CD4-positive, alpha-beta T cell treated with Interleukin-17A for 1 hour (primary cell): ENCODE measurements at regions not wholly inside any gene's neighbourhood (a gene's known extent, or its start where the extent isn't known, plus 50 kb on each side); places are given as distances from the start of the nearest gene placed in this dataset.
A peak's percentile ranks its signal among the peaks of the same experiment; 100 is the strongest.

Experiments
- DNase-seq: peaks from one replicate; pipeline ENCODE4 v3.0.0-alpha.2; 2020

DNA sequence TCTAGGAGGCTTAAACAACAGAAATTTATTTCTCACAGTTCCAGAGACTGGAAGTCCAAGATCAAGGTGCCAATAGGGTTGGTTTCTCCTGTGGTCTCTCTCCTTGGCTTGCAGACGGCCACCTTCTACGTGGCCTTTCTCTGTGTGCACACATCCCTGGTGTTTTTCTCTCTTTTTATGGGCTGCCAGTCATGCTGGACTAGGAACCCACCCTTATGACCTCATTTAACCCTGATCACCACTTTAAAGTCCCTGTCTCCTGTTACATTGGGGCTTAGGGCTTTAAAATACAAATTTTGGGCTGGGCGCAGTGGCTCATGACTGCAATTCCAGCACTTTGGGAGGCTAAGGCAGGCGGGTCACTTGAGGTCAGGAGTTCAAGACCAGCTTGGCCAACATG is 157.1 kb downstream of the TLE1 start:
- DNase-seq, result no peak

- no peak for DNase-seq
Observed at GRCh38 chr9:81531511-81531910, 157.8 kb downstream of the TLE1 start.

- no peak for DNase-seq
Observed at GRCh38 chr9:81530846-81531245, 158.5 kb downstream of the TLE1 start.

- no peak for DNase-seq
Observed at GRCh38 chr9:81530310-81530810, 159.0 kb downstream of the TLE1 start.

- DNase-seq, result no peak
Observed at GRCh38 chr9:81529556-81530193, 159.7 kb downstream of the TLE1 start.

DNA sequence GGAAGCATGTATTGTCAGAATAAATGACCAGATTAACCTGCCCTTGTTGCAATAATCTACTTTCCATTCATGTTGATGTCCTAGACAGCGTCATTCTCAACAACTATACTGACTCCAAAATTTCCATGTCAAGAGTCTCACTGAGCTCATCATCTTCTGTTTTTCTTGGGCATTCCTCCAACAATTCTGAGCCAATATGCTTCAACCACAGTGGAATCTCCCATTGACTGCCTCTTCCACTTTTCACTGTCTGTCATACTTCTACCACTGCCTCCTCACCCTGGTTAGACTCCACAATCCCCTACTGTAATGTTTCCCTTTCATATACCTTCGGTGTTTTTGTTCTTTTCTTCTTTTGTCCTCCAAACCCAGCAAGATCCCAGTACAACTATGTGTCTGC is 162.8 kb downstream of the TLE1 start:
- DNase-seq, result no peak

DNA sequence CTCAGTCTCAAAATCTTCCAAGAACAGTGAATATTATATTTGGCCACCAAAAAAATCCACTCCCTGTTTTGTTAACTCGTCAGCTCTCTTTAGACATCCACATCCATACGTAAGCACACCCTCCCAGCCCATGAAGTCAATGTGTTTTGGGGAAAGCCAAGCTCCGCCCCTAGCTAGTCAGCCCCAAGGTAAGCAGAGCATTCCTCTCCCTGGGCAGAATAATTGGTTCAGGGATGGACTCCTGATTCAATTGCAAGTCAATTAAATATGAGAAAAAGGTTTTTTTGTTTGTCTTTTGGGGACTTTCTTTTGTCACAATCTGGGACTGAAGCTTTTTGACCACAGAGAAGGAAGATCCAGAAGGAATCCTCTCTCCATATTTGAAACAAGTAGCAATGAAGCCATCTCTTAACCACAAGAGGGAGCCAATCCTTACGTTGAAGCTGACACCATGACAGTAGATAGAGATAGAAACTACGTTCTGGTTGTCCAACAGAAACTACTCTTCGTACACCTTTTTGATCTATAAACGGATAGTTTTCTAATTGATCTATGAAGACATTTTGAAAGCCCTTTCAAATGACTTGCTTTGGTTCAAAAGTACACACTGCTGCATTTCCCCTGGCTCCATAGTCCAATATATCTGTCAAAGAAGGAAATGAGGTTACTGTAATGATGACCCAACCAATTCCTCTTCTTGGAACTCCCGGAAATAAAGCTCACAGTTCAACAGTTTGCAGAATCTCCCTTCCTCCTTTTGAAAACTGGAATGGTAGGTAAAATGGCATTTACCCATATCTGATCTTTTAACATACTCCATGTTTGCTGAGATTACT is 166.4 kb downstream of the TLE1 start:
- peak; percentile 10 for DNase-seq

- DNase-seq, result no peak
Observed at GRCh38 chr9:81521892-81522291, 167.5 kb downstream of the TLE1 start.

- no peak for DNase-seq
Observed at GRCh38 chr9:81519816-81520495, 169.4 kb downstream of the TLE1 start.

- no peak for DNase-seq
Observed at GRCh38 chr9:81517954-81518353, 171.4 kb downstream of the TLE1 start.

DNA sequence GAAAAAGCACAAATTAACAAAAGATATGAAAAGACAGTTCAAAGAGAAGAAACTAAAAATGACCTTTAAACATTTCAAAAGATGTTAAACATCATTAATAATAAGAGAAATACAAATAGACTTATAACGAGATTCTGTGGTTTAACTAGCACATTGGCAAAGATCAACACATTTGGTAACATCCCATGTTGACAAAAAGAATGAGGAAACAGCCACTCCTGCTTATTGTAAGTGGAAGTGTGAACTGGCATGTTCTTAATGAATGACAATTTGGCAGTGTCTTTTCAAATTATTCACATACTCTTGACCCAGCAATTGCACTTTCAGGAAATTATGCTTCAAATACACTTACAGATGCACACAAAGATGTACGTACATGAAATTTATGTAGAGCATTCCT is 176.3 kb downstream of the TLE1 start:
- no peak for DNase-seq

GRCh38 chr9:81512641-81513040 is 176.7 kb downstream of the TLE1 start:
- DNase-seq, result no peak

- DNase-seq, result no peak
Observed at GRCh38 chr9:81508476-81508875, 180.9 kb downstream of the TLE1 start.

DNA sequence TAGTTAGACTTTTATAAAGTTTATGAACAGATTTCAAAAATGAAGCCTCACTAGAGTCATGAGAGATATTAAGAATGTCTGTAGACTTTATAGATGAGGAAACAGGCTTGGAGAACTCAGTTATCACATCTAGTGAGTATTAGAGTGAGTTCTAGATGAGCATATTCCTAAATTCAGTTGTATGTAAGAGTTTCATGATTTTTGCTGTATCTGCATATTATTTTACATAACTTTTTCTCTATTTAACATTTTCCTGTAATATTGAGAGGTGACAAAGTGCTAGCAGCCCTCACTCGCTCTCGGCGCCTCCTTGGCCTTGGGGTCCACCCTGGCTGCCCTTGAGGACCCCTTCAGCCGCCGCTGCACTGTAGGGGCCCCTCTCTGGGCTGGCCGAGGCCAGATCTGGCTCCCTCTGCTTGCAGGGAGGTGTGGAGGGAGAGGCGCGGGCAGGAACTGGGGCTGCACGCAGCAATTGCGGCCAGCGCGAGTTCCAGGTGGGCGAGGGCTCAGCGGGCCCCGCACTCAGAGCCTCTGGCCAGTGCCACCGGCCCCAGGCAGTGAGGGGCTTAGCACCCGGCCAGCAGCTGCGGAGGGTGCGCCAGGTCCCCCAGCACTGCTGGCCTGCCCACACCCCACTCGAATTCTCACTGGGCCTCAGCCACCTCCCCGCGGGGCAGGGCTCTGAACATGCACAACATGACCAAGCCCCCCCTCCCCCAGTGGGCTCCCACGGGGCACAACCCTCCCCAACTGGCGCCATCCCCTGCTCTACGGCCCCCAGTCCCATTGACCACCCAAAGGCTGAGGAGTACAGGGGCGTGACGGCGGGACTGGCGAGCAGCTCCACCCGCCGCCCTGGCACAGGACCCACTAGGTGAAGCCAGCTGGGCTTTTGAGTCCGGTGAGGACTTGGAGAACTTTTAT is 182.1 kb downstream of the TLE1 start:
- no peak for DNase-seq

DNA sequence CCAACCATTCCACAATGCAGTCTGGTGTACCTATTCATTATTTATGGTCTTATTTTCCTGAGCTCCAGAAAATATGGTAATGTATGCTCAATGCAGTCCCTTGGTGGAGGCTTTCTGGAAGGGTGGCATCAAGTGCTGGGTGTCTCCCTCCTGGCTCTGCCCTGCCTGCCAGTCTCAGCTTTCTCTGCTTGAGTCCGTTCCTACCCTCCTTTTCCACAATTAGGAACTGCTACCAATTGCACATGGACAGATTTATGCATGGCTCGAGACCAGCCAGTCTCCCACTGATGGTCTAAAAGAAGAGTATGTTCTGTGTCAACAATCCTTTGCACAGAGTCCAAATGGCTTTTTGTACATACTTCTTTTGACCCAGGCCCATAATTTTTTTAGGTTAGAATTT is 189.8 kb downstream of the TLE1 start:
- DNase-seq, result no peak

DNA sequence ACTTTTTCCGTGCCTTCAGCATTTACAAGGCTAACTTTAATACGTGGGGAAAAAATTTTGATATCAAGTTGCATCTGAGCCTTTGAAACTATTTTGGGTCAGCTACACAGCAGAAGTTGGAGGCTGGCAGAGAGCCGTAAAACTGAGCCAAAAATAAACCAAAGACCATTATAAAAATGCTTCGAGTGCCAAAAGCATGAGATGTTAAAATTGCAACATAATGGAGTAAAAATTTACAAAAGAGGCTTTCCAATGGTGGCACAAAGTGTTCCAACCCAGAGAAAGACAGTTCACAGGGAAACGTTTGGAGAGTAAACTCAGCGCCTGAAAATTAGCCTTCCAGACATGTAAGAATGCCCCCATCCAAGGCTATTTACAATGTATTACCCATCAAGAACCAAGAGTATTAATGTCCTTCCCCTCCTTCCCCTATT is 190.3 kb downstream of the TLE1 start:
- no peak for DNase-seq

DNA sequence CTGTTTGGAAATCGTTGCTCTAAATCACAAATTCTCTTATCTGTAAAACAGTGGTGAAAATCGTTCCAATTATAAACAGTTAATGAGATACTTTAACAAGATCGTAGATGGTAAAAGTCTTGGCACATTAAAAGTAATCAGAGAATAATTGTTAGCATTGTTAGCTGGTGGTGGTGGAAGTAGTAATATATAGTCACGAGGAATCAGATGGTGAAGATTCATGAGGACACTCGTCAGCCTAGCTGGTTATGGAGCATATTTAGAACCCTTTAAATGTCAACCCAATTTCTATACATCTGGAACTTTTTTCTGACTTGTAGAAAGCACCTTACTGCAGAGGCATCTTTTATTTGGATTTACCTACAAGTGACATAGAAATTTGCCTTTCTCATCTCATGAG is 190.8 kb downstream of the TLE1 start:
- DNase-seq, result no peak

GRCh38 chr9:81497091-81497490 is 192.3 kb downstream of the TLE1 start:
- DNase-seq, result no peak

DNA sequence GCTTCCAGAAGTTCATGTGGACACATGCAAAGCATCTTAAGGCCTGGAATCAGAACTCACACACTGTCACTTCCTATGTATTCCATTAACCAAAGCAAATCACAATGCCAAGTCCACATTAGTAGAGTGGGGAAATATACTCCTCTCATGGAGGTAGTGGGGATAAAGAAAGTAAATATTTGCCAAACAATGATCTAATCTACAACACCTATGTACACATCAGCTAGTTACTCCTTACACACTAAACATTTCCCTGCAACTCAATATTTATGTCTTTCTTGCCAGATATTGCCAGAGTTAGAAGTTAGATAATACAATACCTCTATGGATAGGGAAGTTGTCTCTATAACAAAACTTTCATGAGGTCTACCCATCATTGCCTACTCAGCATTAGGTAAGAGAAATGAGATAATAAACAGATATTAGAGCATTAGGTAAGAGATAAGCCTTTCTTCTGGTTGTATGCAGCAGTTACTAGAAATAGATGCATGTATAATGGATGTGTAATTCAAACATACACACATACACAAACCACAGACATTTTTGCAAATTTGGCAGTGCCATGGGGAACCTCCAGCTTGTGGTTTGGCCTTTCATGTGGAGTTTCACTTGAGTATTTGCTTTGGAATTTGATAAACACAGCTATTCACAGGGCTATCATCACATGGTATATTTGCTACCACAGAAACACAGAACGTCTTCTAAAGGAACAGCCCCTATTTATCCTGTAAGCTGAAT is 196.5 kb downstream of the TLE1 start:
- no peak for DNase-seq

DNA sequence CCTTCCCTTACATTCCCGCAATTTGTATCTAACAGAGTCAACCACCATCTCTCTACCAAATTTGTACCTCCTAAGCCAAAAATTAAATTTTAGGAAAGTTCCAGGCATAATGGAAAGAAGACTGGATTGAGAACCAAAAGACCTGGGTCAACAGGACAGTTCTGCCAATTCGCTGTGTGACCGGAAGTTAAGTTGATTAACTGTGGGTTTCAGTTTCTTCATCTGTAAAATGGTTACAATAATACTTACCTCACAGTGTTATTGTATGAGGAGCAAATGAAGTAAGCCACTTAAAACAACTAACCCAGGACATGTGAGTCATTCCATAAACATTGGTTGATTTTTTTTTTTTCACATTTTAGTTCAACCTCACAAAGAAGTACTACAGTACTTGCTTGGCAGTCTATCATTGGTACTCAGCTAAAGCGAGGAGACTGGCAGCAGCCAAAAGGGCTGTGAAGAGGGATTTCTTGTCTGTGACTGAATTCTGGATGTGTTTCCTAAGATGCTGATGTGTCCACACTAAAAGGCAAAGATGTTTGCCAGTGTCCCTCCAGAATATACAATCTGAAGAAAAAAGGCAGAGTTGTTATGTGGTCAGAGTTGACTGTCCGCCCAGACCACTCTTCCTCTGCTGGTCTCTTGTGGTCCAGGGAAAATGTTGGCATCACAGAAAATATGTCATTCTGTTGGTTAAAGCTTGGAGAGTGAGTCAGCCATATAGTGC is 198.6 kb downstream of the TLE1 start:
- DNase-seq, result no peak

- DNase-seq, result no peak
Observed at GRCh38 chr9:81489046-81489445, 200.3 kb downstream of the TLE1 start.
